Loucy (cell line): ENCODE measurements at regions not wholly inside any gene's neighbourhood (a gene's known extent, or its start where the extent isn't known, plus 50 kb on each side); places are given as distances from the start of the nearest gene placed in this dataset.

Experiments
- H2AFZ ChIP-seq: fragments of 200-600 bp; sonication (generic); 2 replicates; pipeline ENCODE4 v1.6.0; 2016; ENCODE audit warnings: antibody characterized with exemption, mild to moderate bottlenecking, low read length, moderate library complexity
- H3F3A ChIP-seq: fragments of 200-600 bp; 2 replicates; pipeline ENCODE4 v1.6.0; 2016; ENCODE audit warnings: antibody characterized with exemption, low read depth, mild to moderate bottlenecking
- H3K27me3 ChIP-seq: fragments of 200-600 bp; sonication (generic); 2 replicates; pipeline ENCODE4 v1.6.1; 2014; ENCODE audit warnings: low read length, mild to moderate bottlenecking; ENCODE audit not compliant: insufficient read depth, poor library complexity, severe bottlenecking
- H3K36me3 ChIP-seq: fragments of 200-600 bp; sonication (generic); 2 replicates; pipeline ENCODE4 v1.6.1; 2016; ENCODE audit warnings: low read length; ENCODE audit not compliant: insufficient read depth
- H3K4me1 ChIP-seq: fragments of 200-600 bp; sonication (generic); 2 replicates; pipeline ENCODE4 v1.5.1; 2014; ENCODE audit warnings: low read length, mild to moderate bottlenecking; ENCODE audit not compliant: insufficient read depth, poor library complexity, severe bottlenecking
- H3K4me2 ChIP-seq: fragments of 200-600 bp; sonication (generic); 2 replicates; pipeline ENCODE4 v1.6.0; 2014; ENCODE audit warnings: antibody characterized with exemption, low read length, low read depth, mild to moderate bottlenecking; ENCODE audit not compliant: poor library complexity, severe bottlenecking
- H3K4me3 ChIP-seq: fragments of 200-600 bp; sonication (generic); 2 replicates; pipeline ENCODE4 v1.5.1; 2014; ENCODE audit warnings: low read length, mild to moderate bottlenecking, mixed read lengths; ENCODE audit not compliant: poor library complexity, severe bottlenecking
- H3K79me2 ChIP-seq: fragments of 200-600 bp; sonication (generic); 2 replicates; pipeline ENCODE4 v1.6.1; 2014; ENCODE audit warnings: low read length; ENCODE audit not compliant: insufficient read depth
- H3K9ac ChIP-seq: fragments of 200-600 bp; sonication (generic); 2 replicates; pipeline ENCODE4 v1.6.0; 2014; ENCODE audit warnings: mild to moderate bottlenecking, low read depth, low read length, moderate library complexity; ENCODE audit not compliant: poor library complexity, severe bottlenecking
- H3K9me2 ChIP-seq: fragments of 200-600 bp; sonication (generic); replicated peaks from 2 replicates; pipeline ENCODE4 v1.6.1; 2016; ENCODE audit warnings: low read depth, low read length, mixed read lengths
- H3K9me3 ChIP-seq: fragments of 200-600 bp; sonication (generic); 2 replicates; pipeline ENCODE4 v1.6.1; 2014; ENCODE audit warnings: mild to moderate bottlenecking, antibody characterized with exemption, low read length, low read depth; ENCODE audit not compliant: insufficient read depth
- H4K20me1 ChIP-seq: fragments of 200-600 bp; sonication (generic); 2 replicates; pipeline ENCODE4 v1.6.0; 2014; ENCODE audit warnings: antibody characterized with exemption, low read length, mild to moderate bottlenecking; ENCODE audit not compliant: insufficient read depth, poor library complexity, severe bottlenecking
- EZH2phosphoT487 ChIP-seq: fragments of 200-600 bp; IDR thresholded peaks from 2 replicates; pipeline ENCODE4 v1.6.1; 2018; ENCODE audit warnings: antibody characterized with exemption, mild to moderate bottlenecking, moderate library complexity, borderline replicate concordance
- TF ChIP-seq, protein P1 (sequence below): fragments of 200-600 bp; sonication (generic); conservative IDR thresholded peaks from 2 replicates; pipeline ENCODE4 v1.5.1; 2014; ENCODE audit warnings: mild to moderate bottlenecking, antibody characterized with exemption, low read length

- H4K20me1 ChIP-seq: no peaks in the 10 kb centered on the region
- H3K9me2 ChIP-seq: no peaks in the 10 kb centered on the region
- no peaks in the 10 kb centered on the region for H3K36me3 ChIP-seq
- no peaks in the 10 kb centered on the region for H3K27me3 ChIP-seq
- no peak for TF ChIP-seq EZH2phosphoT487
- TF ChIP-seq, protein P1, sequence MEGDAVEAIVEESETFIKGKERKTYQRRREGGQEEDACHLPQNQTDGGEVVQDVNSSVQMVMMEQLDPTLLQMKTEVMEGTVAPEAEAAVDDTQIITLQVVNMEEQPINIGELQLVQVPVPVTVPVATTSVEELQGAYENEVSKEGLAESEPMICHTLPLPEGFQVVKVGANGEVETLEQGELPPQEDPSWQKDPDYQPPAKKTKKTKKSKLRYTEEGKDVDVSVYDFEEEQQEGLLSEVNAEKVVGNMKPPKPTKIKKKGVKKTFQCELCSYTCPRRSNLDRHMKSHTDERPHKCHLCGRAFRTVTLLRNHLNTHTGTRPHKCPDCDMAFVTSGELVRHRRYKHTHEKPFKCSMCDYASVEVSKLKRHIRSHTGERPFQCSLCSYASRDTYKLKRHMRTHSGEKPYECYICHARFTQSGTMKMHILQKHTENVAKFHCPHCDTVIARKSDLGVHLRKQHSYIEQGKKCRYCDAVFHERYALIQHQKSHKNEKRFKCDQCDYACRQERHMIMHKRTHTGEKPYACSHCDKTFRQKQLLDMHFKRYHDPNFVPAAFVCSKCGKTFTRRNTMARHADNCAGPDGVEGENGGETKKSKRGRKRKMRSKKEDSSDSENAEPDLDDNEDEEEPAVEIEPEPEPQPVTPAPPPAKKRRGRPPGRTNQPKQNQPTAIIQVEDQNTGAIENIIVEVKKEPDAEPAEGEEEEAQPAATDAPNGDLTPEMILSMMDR: no peak
- no peak overlapping the region for H2AFZ ChIP-seq
- no peak overlapping the region for H3K9ac ChIP-seq
- no peaks in the 10 kb centered on the region for H3K79me2 ChIP-seq
- no peaks in the 10 kb centered on the region for H3F3A ChIP-seq
- H3K4me3 ChIP-seq: no peak overlapping the region
- no peaks in the 10 kb centered on the region for H3K9me3 ChIP-seq
- no peak overlapping the region for H3K4me2 ChIP-seq
- H3K4me1 ChIP-seq: no peaks in the 10 kb centered on the region
Observed at GRCh38 chr14:51783765-51784164, 76.6 kb upstream of the GNG2 start.

DNA sequence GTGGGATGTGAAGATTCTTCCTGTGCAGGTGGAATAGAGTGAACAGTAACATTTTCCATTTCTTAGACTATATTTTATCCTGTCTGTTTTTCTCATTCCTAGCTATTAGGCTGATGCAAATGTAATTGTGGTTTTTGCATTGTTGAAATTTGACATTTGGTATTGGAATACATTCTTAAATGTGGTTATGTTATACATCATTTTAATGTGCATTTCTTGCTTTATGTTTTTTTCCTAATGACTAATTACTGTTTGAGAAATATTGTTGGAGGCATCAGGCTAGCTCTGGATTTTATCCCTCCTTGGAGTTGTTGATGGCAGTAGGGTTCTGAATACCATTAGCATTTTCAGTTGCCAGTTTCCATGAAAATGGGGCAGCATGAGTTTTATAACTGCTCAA is 75.9 kb upstream of the GNG2 start:
- Histone ChIP-seq H3K4me3 (no peak overlapping the region), H3K9me2 (no peaks in the 10 kb centered on the region), H3K36me3 (no peaks in the 10 kb centered on the region), H3K9me3 (no peaks in the 10 kb centered on the region), H2AFZ (no peak overlapping the region), H3K27me3 (no peaks in the 10 kb centered on the region), H3K4me1 (no peaks in the 10 kb centered on the region), H3K9ac (no peak overlapping the region), H3K79me2 (no peaks in the 10 kb centered on the region), H3K4me2 (no peak overlapping the region), H4K20me1 (no peaks in the 10 kb centered on the region), H3F3A (no peaks in the 10 kb centered on the region)
- TF ChIP-seq, protein P1: no peak
- TF ChIP-seq EZH2phosphoT487: no peak

DNA sequence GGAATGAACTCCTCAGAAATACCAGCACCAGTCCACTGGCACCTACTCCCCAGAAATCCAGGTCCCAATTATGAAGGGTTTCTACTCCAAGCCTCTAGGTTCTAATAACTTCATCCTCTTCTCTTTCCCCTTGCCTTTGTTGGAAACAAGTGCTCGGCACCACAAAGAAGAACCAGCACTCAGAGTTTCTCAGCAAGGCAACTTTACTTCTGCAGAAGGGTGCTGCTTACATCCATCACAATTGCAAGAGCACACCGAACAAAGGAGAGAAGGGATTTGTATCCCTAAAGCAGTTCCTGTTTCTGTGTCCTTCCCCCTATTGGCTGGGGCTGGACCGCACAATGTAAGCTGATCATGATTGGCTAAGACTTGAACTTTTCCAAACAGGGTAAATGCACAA is 74.2 kb upstream of the GNG2 start:
- H3K9me2 ChIP-seq: no peaks in the 10 kb centered on the region
- no peaks in the 10 kb centered on the region for H3K36me3 ChIP-seq
- no peak overlapping the region for H3K4me2 ChIP-seq
- H3K79me2 ChIP-seq: no peaks in the 10 kb centered on the region
- H3K4me1 ChIP-seq: no peaks in the 10 kb centered on the region
- H3K27me3 ChIP-seq: no peaks in the 10 kb centered on the region
- no peaks in the 10 kb centered on the region for H3F3A ChIP-seq
- H3K9me3 ChIP-seq: no peaks in the 10 kb centered on the region
- H2AFZ ChIP-seq: no peak overlapping the region
- no peak overlapping the region for H3K9ac ChIP-seq
- H4K20me1 ChIP-seq: no peaks in the 10 kb centered on the region
- TF ChIP-seq, protein P1: no peak
- no peak for TF ChIP-seq EZH2phosphoT487
- no peak overlapping the region for H3K4me3 ChIP-seq
